SU-DHL-6 (cell line): ENCODE measurements at regions not wholly inside any gene's neighbourhood (a gene's known extent, or its start where the extent isn't known, plus 50 kb on each side); places are given as distances from the start of the nearest gene placed in this dataset.

Source experiments
- CTCF ChIP-seq: fragments of 200-600 bp; sonication (generic); IDR thresholded peaks from one replicate; pipeline ENCODE4 v1.5.1; 2017; ENCODE audit warnings: antibody characterized with exemption, mild to moderate bottlenecking, low read length, moderate library complexity; ENCODE audit not compliant: insufficient read depth, poor library complexity, severe bottlenecking
- EZH2phosphoT487 ChIP-seq: fragments of 200-600 bp; sonication (generic), shearing (Covaris generic); conservative IDR thresholded peaks from 2 replicates; pipeline ENCODE4 v1.6.1; 2018; ENCODE audit warnings: mild to moderate bottlenecking, antibody characterized with exemption, low read length, moderate library complexity, mixed read lengths

- no peak for TF ChIP-seq CTCF
- no peak for TF ChIP-seq EZH2phosphoT487
These were observed 133.2 kb upstream of the ZBTB40 start for GRCh38 chr1:22318279-22318981.
